Mucosa of rectum (tissue), 2 donors: ENCODE measurements at regions not wholly inside any gene's neighbourhood (a gene's known extent, or its start where the extent isn't known, plus 50 kb on each side); places are given as distances from the start of the nearest gene placed in this dataset.

ENCODE experiments used
- H3K27ac ChIP-seq, 2 donors: one replicate each; pipeline ENCODE4 v1.7.0; 2013; ENCODE audit warnings: inconsistent platforms in 2 of 2, low read depth in 2 of 2, low read length in 2 of 2
- H3K27me3 ChIP-seq, 2 donors: one replicate each; pipeline ENCODE4 v1.7.0; 2013; ENCODE audit warnings: low read length in 2 of 2; ENCODE audit not compliant: control insufficient read depth in 2 of 2, insufficient read depth in 2 of 2
- H3K36me3 ChIP-seq, 2 donors: one replicate each; pipeline ENCODE4 v1.7.0; 2013; ENCODE audit warnings: low read length in 2 of 2; ENCODE audit not compliant: control insufficient read depth in 2 of 2, insufficient read depth in 2 of 2
- H3K4me1 ChIP-seq, 2 donors: one replicate each; pipeline ENCODE4 v1.7.0; 2013; ENCODE audit warnings: low read length in 2 of 2, mild to moderate bottlenecking in 1 of 2; ENCODE audit not compliant: control insufficient read depth in 2 of 2, insufficient read depth in 2 of 2
- H3K4me3 ChIP-seq, 2 donors: one replicate each; pipeline ENCODE4 v1.7.0; 2013; ENCODE audit warnings: low read length in 2 of 2
- H3K9ac ChIP-seq, 2 donors: one replicate each; pipeline ENCODE4 v1.7.0; 2013; ENCODE audit warnings: low read length in 2 of 2, low read depth in 1 of 2, mild to moderate bottlenecking in 1 of 2
- H3K9me3 ChIP-seq, 2 donors: one replicate each; pipeline ENCODE4 v1.7.0; 2013; ENCODE audit warnings: low read length in 2 of 2; ENCODE audit not compliant: control insufficient read depth in 2 of 2
- donor health status: healthy.
- donor health status: Normal muscosa, but diverticular disease.

GRCh38 chr5:124891179-124891578 lies 144.7 kb upstream of the ZNF608 start:
- Histone ChIP-seq H3K4me3 (no peak overlapping the region), H3K4me1 (peaks cover 12 to 22% of the 10 kb centered on the region in 2 donors), H3K9ac (no peak overlapping the region), H3K27me3 (no peaks in the 10 kb centered on the region), H3K9me3 (no peaks in the 10 kb centered on the region), H3K27ac (no peak overlapping the region), H3K36me3 (no peaks in the 10 kb centered on the region)

- H3K36me3 ChIP-seq, result no peaks in the 10 kb centered on the region
- peaks cover 12 to 19% of the 10 kb centered on the region in 2 donors for H3K4me1 ChIP-seq
- H3K9me3 ChIP-seq, result no peaks in the 10 kb centered on the region
- H3K9ac ChIP-seq, result no peak overlapping the region
- no peaks in the 10 kb centered on the region for H3K27me3 ChIP-seq
- H3K4me3 ChIP-seq, result no peak overlapping the region
- H3K27ac ChIP-seq, result no peak overlapping the region
These were observed 145.9 kb upstream of the ZNF608 start for GRCh38 chr5:124892185-124892848.

GRCh38 chr5:124894541-124894940 lies 148.1 kb upstream of the ZNF608 start:
- H3K9ac ChIP-seq, result no peak overlapping the region
- no peak overlapping the region for H3K27ac ChIP-seq
- H3K27me3 ChIP-seq, result no peaks in the 10 kb centered on the region
- no peaks in the 10 kb centered on the region for H3K36me3 ChIP-seq
- H3K4me1 ChIP-seq, result peaks cover 0 to 2% of the 10 kb centered on the region in 2 donors
- H3K9me3 ChIP-seq, result no peaks in the 10 kb centered on the region
- H3K4me3 ChIP-seq, result no peak overlapping the region

DNA sequence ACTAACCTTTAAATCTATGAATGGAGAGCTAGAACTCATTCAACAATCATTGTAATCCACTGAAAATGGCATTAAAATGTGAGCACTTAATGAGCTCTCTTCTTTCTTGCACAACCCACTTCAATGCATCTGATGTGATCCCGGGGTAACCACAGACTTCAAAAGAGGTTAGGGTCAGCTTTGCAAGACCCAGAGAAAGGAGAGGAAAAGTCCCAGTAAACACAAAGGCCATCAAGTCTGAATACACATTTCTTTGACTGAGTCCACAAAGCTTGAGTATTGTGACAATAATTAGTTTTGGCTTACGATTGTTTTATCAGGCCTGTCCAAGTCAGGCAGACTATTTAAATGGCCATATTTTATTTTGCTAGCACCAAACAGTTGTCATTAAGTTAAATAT lies 148.8 kb upstream of the ZNF608 start:
- peaks cover 0 to 2% of the 10 kb centered on the region in 2 donors for H3K4me1 ChIP-seq
- H3K4me3 ChIP-seq, result no peak overlapping the region
- H3K27ac ChIP-seq, result no peak overlapping the region

DNA sequence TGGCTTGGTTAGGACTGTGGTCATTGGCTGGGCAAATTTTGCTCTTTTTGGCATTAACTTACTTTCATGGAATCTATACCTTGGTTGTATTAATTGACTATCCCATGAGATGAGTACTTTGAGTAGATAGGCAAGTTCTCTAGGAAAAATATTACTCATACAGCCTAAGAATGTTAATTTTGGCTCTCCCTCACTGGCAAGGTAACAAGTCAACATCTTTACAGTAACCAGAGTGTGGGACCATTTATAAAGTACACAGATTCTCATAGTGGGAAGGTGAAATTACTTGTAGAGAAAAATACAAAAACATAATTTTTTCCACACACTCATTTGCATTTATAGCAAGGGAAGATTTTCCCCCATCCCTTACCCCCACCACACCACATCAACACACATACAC lies 154.6 kb upstream of the ZNF608 start:
- Histone ChIP-seq H3K4me1 (peaks cover 0 to 5% of the 10 kb centered on the region in 2 donors), H3K9me3 (no peaks in the 10 kb centered on the region), H3K27me3 (no peaks in the 10 kb centered on the region), H3K9ac (no peak overlapping the region), H3K4me3 (no peak overlapping the region), H3K36me3 (no peaks in the 10 kb centered on the region), H3K27ac (no peak overlapping the region)

More for the DNA sequence above, 148.8 kb upstream of the ZNF608 start:
- Histone ChIP-seq H3K9me3 (no peaks in the 10 kb centered on the region), H3K9ac (no peak overlapping the region), H3K27me3 (no peaks in the 10 kb centered on the region), H3K36me3 (no peaks in the 10 kb centered on the region)

DNA sequence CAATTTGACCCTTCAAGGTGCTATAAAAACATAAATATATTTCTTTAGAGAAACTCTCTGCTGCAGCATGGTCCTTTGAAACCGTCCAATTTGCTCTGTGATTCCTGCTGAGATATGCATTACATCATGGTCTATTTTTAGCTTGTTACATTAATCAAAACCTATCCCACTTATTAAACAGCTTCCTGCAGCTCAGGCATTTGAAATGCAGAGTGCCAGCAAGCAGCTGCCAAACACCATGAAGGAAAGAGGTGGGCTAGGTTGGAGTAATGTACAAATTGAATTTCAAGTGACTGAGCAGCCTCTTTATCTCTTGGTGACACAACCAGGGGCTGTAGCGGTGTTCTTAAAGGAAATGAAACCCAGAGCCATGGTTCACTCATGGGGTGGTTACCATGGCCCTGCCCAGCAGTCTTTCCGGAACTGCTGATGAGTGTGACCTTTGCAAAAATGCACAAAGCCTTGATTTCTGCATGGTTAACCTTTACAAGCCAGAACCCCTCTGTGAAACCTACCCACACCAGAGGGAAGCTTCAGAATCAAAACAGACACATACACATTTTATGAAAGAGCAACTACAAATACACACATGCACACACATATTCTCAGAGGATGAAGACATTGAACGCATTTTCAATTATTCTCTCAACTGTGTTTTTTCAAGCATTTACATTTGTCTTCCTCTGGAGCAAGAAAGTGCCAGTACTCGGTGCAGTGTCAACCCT lies 155.8 kb upstream of the ZNF608 start:
- Histone ChIP-seq H3K27ac (peak overlapping the region in 1 of 2 donors; percentile 13), H3K9ac (no peak overlapping the region), H3K9me3 (no peaks in the 10 kb centered on the region), H3K4me3 (no peak overlapping the region), H3K4me1 (peaks cover 12 to 17% of the 10 kb centered on the region in 2 donors), H3K36me3 (no peaks in the 10 kb centered on the region), H3K27me3 (no peaks in the 10 kb centered on the region)

DNA sequence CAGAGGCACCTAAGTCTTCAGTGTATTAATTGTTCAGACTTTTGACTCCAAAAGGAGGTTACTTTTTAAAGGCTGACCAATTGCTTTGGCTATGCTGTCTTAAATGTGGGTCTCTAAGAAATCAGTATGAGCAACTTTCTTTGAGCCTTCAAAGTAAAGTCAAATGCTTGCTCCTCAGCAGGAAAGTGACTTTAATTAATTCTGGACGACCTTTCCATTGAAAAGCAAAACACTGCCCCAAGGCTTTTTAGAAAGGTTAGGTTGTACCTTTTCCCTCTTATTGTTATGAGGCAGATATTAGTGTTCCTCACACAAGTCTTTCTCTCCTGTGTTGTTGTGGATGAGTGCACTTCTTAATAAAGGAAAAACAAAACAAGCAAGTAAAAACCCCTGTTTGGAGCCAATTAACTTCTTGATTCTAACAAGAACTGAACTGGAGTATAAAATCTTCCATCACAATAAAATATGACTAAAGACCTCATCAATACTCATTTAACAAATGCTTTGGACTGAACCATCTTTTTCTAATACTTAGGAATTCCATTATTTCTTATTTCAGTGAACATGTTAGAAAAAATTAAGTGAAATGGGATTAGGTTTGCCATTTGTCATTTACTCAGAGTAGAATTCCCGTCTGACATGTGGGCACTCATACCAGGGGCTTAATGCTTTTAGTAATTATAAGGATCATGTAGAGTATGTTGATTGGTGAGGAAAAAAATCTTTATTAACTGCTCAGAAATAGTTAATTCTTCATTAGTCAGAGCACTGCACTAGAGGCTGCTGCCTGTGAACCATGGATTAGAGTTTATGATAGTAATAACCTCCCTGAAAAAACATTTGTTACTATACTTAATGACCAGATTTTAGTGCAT lies 159.1 kb upstream of the ZNF608 start:
- Histone ChIP-seq H3K9me3 (no peaks in the 10 kb centered on the region), H3K4me3 (no peak overlapping the region), H3K9ac (no peak overlapping the region), H3K36me3 (no peaks in the 10 kb centered on the region), H3K27ac (peak overlapping the region; percentile 68 to 76), H3K4me1 (peaks cover 19 to 20% of the 10 kb centered on the region in 2 donors), H3K27me3 (no peaks in the 10 kb centered on the region)

DNA sequence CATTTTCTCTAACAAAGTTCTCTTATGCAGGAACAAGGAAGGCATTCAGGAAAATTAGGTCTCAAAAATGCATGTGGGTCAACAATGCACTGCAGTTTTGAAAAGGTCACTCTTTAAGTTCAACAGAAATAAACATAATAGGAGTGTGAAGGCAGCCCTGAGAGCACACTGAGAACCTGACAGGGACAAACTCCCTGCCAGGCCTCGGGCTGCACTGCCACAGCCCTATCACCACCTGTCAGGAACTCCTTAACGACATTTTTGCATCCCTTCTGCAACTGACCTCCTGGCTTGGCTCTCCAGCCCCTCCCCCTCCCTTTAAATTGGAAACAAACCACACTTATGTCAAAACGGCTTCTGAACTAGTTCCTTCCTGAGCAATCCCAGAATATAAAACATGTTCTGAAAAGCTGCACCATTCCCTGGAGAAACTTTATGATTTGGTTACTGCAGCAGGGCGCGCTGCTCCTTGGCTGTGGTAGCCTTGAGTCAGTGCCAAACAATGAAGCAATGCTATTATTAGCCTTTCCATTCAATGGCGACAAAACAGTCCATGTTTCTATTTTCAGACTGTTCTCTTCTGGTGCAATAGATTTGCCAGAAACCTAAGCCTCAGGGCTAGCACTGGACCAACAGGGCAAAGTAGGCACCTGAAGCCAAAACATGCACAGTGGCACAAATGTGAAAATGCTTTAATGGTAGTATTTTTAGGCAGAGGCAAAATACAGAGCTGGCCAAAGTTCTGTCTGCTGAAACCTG lies 160.1 kb upstream of the ZNF608 start:
- Histone ChIP-seq H3K27me3 (no peaks in the 10 kb centered on the region), H3K27ac (peak overlapping the region; percentile 68 to 76), H3K9me3 (no peaks in the 10 kb centered on the region), H3K4me1 (peaks cover 19 to 20% of the 10 kb centered on the region in 2 donors), H3K4me3 (peak overlapping the region; percentile 2 to 18), H3K36me3 (no peaks in the 10 kb centered on the region), H3K9ac (peak overlapping the region in 1 of 2 donors; percentile 19)

DNA sequence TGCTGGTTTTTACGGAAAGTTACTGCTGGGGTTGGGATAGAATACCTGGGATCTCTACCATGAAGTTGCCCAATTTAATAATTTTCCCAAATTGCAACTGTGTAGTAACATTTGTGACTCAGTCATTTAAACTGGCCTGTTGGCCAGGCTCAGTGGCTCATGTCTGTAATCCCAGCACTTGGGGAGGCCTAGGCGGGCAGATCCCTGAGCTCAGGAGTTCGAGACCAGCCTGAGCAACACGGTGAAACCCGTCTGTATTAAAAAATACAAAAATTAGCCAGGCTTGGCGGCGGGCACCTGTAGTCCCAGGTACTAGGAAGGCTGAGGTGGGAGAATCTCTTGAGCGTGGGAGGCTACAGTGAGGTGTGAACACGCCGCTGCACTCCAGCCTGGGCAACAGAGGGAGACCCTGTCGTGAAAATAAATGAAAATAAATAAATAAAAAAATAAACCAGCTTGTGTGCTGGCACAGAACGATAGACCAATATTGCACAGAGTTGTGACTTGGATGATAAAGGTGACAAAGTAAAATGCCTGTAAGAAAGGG lies 160.7 kb upstream of the ZNF608 start:
- H3K27ac ChIP-seq, result peak overlapping the region; percentile 68 to 76

More for the DNA sequence above, 160.7 kb upstream of the ZNF608 start:
- Histone ChIP-seq H3K4me3 (peak overlapping the region; percentile 2 to 18), H3K36me3 (no peaks in the 10 kb centered on the region), H3K9ac (peak overlapping the region in 1 of 2 donors; percentile 18), H3K9me3 (no peaks in the 10 kb centered on the region), H3K27me3 (no peaks in the 10 kb centered on the region), H3K4me1 (peaks cover 19 to 20% of the 10 kb centered on the region in 2 donors)
